ENCODE measurements at regions not wholly inside any gene's neighbourhood (a gene's known extent, or its start where the extent isn't known, plus 50 kb on each side); places are given as distances from the start of the nearest gene placed in this dataset.
A peak's percentile ranks its signal among the peaks of the same experiment; 100 is the strongest.
"Not testable (repeated sequence)": the region's sequence is repeated elsewhere in the genome, so short reads cannot be mapped to it uniquely, and the experiment has no call there.

GRCh38 chr5:178063277-178063676 is 50.1 kb upstream of the N4BP3 start:
- Histone ChIP-seq H3K27me3 (no peaks in the 10 kb centered on the region), H3K9me3 (no peaks in the 10 kb centered on the region), H3K4me1 (peaks cover 36% of the 10 kb centered on the region), H3K9ac (no peak overlapping the region), H3K4me2 (no peak overlapping the region), H3K27ac (no peak overlapping the region), H4K20me1 (no peaks in the 10 kb centered on the region), H3K36me3 (no peaks in the 10 kb centered on the region), H3K4me3 (no peak overlapping the region)
- TF ChIP-seq Cebpa-rat (IDR thresholded peaks at IDR 0.05): no peak

GRCh38 chr5:178058321-178059012 is 54.9 kb upstream of the N4BP3 start:
- Histone ChIP-seq H3K36me3 (no peaks in the 10 kb centered on the region), H3K27ac (no peak overlapping the region), H4K20me1 (no peaks in the 10 kb centered on the region), H3K4me2 (no peak overlapping the region), H3K4me3 (no peak overlapping the region), H3K9ac (no peak overlapping the region), H3K27me3 (no peaks in the 10 kb centered on the region), H3K4me1 (peaks cover 8% of the 10 kb centered on the region), H3K9me3 (no peaks in the 10 kb centered on the region)
- no peak for TF ChIP-seq Cebpa-rat (IDR thresholded peaks at IDR 0.05)

GRCh38 chr5:178057839-178058238 is 55.5 kb upstream of the N4BP3 start:
- no peaks in the 10 kb centered on the region for H3K27me3 ChIP-seq
- no peak for TF ChIP-seq Cebpa-rat (IDR thresholded peaks at IDR 0.05)
- H3K4me2 ChIP-seq: no peak overlapping the region
- no peaks in the 10 kb centered on the region for H3K36me3 ChIP-seq
- no peak overlapping the region for H3K27ac ChIP-seq
- peaks cover 8% of the 10 kb centered on the region for H3K4me1 ChIP-seq
- H4K20me1 ChIP-seq: no peaks in the 10 kb centered on the region
- no peak overlapping the region for H3K9ac ChIP-seq
- H3K4me3 ChIP-seq: no peak overlapping the region
- no peaks in the 10 kb centered on the region for H3K9me3 ChIP-seq

- no peak overlapping the region for H3K27ac ChIP-seq
- H3K4me1 ChIP-seq: no peaks in the 10 kb centered on the region
- no peaks in the 10 kb centered on the region for H4K20me1 ChIP-seq
- no peaks in the 10 kb centered on the region for H3K36me3 ChIP-seq
- no peaks in the 10 kb centered on the region for H3K9me3 ChIP-seq
- no peak for TF ChIP-seq Cebpa-rat (IDR thresholded peaks at IDR 0.05)
- H3K27me3 ChIP-seq: no peaks in the 10 kb centered on the region
- no peak overlapping the region for H3K4me3 ChIP-seq
- no peak overlapping the region for H3K4me2 ChIP-seq
- no peak overlapping the region for H3K9ac ChIP-seq
These were observed 56.4 kb upstream of the N4BP3 start for GRCh38 chr5:178056935-178057334.

GRCh38 chr5:178055536-178055935 is 57.8 kb upstream of the N4BP3 start:
- H3K4me2 ChIP-seq, H4K20me1 ChIP-seq, H3K9me3 ChIP-seq, H3K4me1 ChIP-seq, H3K27ac ChIP-seq, H3K9ac ChIP-seq, H3K36me3 ChIP-seq, H3K4me3 ChIP-seq, H3K27me3 ChIP-seq: not testable (repeated sequence)

GRCh38 chr5:178052062-178052461 is 56.0 kb upstream of the PROP1 start:
- H3K27me3 ChIP-seq, H4K20me1 ChIP-seq, H3K36me3 ChIP-seq, H3K9ac ChIP-seq, H3K9me3 ChIP-seq, H3K4me2 ChIP-seq, H3K27ac ChIP-seq, H3K4me1 ChIP-seq, H3K4me3 ChIP-seq: not testable (repeated sequence)

- not testable (repeated sequence) for H3K4me1 ChIP-seq, H3K9me3 ChIP-seq, H3K27me3 ChIP-seq, H3K27ac ChIP-seq, H3K36me3 ChIP-seq, H4K20me1 ChIP-seq, H3K4me2 ChIP-seq, H3K4me3 ChIP-seq, H3K9ac ChIP-seq
These were observed 54.8 kb upstream of the PROP1 start for GRCh38 chr5:178050873-178051272.

GRCh38 chr5:178047943-178048342 is 51.9 kb upstream of the PROP1 start:
- not testable (repeated sequence) for H3K27me3 ChIP-seq, H3K27ac ChIP-seq, H4K20me1 ChIP-seq

GRCh38 chr5:178046757-178047399 is 50.8 kb upstream of the PROP1 start:
- H3K4me1 ChIP-seq, H3K9ac ChIP-seq, H3K36me3 ChIP-seq, H4K20me1 ChIP-seq, H3K9me3 ChIP-seq, H3K27me3 ChIP-seq, H3K27ac ChIP-seq, H3K4me3 ChIP-seq: not testable (repeated sequence)
- H3K4me2 ChIP-seq: peak overlapping the region; percentile 26

More at GRCh38 chr5:178047943-178048342, 51.9 kb upstream of the PROP1 start:
- H3K4me2 ChIP-seq, H3K9ac ChIP-seq, H3K9me3 ChIP-seq, H3K4me3 ChIP-seq, H3K4me1 ChIP-seq, H3K36me3 ChIP-seq: not testable (repeated sequence)

GRCh38 chr5:178045963-178046362 is 49.9 kb upstream of the PROP1 start:
- not testable (repeated sequence) for H3K27ac ChIP-seq, H3K27me3 ChIP-seq, H3K4me2 ChIP-seq, H3K9ac ChIP-seq, H3K4me1 ChIP-seq, H4K20me1 ChIP-seq, H3K9me3 ChIP-seq, H3K36me3 ChIP-seq, H3K4me3 ChIP-seq
